IMR-90 (cell line): ENCODE measurements at regions not wholly inside any gene's neighbourhood (a gene's known extent, or its start where the extent isn't known, plus 50 kb on each side); places are given as distances from the start of the nearest gene placed in this dataset.

Experiments
- BHLHE40 ChIP-seq: fragments of 150-350 bp; IDR thresholded peaks from 2 replicates; pipeline ENCODE4 v1.6.1; 2016; ENCODE audit warnings: mild to moderate bottlenecking, low read depth, low read length
- CEBPB ChIP-seq: IDR thresholded peaks from 2 replicates; pipeline ENCODE4 v1.6.1; 2012; ENCODE audit warnings: low read depth, low read length, improper control_type of control experiment
- FOS ChIP-seq: fragments of 150-350 bp; IDR thresholded peaks from 2 replicates; pipeline ENCODE4 v1.6.1; 2016; ENCODE audit warnings: low read depth, low read length
- MAZ ChIP-seq: IDR thresholded peaks from 2 replicates; pipeline ENCODE4 v1.6.1; 2012; ENCODE audit warnings: low read depth, mild to moderate bottlenecking, low read length, improper control_type of control experiment, moderate library complexity, borderline replicate concordance
- MXI1 ChIP-seq: IDR thresholded peaks from 2 replicates; pipeline ENCODE4 v1.6.1; 2012; ENCODE audit warnings: low read depth, mild to moderate bottlenecking, low read length, moderate library complexity, borderline replicate concordance
- NFE2L2 ChIP-seq: fragments of 150-350 bp; IDR thresholded peaks from 2 replicates; pipeline ENCODE4 v1.6.1; 2016; ENCODE audit warnings: low read depth, mild to moderate bottlenecking, low read length
- POLR2A ChIP-seq: IDR thresholded peaks from 2 replicates; pipeline ENCODE4 v1.6.1; 2012; ENCODE audit warnings: mild to moderate bottlenecking, low read depth, low read length
- RAD21 ChIP-seq: IDR thresholded peaks from 2 replicates; pipeline ENCODE4 v1.6.1; 2012; ENCODE audit warnings: low read length, improper control_type of control experiment
- RCOR1 ChIP-seq: IDR thresholded peaks from 2 replicates; pipeline ENCODE4 v1.6.1; 2012; ENCODE audit warnings: mild to moderate bottlenecking, low read length, improper control_type of control experiment; ENCODE audit not compliant: insufficient replicate concordance
- RFX5 ChIP-seq: IDR thresholded peaks from 2 replicates; pipeline ENCODE4 v1.8.0; 2012; ENCODE audit warnings: low read depth, mild to moderate bottlenecking, low read length, moderate library complexity
- TF ChIP-seq, protein P1 (sequence below): conservative IDR thresholded peaks from 2 replicates; pipeline ENCODE4 v1.5.1; 2012; ENCODE audit warnings: mild to moderate bottlenecking, low read depth, low read length, improper control_type of control experiment
- TF ChIP-seq, protein P2 (sequence below): fragments of 150-350 bp; IDR thresholded peaks from 2 replicates; pipeline ENCODE4 v1.6.1; 2017; ENCODE audit warnings: mild to moderate bottlenecking, antibody characterized with exemption, low read length, low read depth

DNA sequence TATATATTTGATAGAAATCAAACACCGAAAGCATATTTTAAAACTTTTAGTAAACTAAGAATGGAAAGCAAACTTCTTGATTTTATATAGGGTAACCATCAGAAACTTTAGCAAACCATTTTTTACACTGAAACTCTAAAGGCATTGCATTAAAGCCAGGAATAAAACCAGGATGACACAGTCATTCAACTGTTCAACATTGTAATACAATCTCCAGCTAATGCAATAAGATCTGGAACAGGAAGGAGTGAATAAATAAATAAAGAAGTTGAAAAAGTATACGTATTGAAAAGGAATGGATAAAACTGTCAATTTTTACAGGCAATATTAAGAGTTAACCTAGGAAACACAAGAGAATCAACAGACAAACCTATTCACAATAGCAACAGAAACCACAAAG, 181.9 kb upstream of the TTC14 start:
- TF ChIP-seq MXI1 (no peak), POLR2A (no peak), CEBPB (peak; percentile 46; the same call in 1 of the 2 replicates), BHLHE40 (no peak), MAZ (no peak), NFE2L2 (no peak), RFX5 (no peak), RCOR1 (no peak), RAD21 (no peak), FOS (no peak)
- TF ChIP-seq, protein P1, sequence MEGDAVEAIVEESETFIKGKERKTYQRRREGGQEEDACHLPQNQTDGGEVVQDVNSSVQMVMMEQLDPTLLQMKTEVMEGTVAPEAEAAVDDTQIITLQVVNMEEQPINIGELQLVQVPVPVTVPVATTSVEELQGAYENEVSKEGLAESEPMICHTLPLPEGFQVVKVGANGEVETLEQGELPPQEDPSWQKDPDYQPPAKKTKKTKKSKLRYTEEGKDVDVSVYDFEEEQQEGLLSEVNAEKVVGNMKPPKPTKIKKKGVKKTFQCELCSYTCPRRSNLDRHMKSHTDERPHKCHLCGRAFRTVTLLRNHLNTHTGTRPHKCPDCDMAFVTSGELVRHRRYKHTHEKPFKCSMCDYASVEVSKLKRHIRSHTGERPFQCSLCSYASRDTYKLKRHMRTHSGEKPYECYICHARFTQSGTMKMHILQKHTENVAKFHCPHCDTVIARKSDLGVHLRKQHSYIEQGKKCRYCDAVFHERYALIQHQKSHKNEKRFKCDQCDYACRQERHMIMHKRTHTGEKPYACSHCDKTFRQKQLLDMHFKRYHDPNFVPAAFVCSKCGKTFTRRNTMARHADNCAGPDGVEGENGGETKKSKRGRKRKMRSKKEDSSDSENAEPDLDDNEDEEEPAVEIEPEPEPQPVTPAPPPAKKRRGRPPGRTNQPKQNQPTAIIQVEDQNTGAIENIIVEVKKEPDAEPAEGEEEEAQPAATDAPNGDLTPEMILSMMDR = no peak
- TF ChIP-seq, protein P2, sequence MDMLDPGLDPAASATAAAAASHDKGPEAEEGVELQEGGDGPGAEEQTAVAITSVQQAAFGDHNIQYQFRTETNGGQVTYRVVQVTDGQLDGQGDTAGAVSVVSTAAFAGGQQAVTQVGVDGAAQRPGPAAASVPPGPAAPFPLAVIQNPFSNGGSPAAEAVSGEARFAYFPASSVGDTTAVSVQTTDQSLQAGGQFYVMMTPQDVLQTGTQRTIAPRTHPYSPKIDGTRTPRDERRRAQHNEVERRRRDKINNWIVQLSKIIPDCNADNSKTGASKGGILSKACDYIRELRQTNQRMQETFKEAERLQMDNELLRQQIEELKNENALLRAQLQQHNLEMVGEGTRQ = no peak
